H1 (cell line): ENCODE measurements at regions not wholly inside any gene's neighbourhood (a gene's known extent, or its start where the extent isn't known, plus 50 kb on each side); places are given as distances from the start of the nearest gene placed in this dataset.

Experiments used
- CEBPB ChIP-seq: IDR thresholded peaks from 2 replicates; pipeline ENCODE4 v1.6.1; 2012; ENCODE audit warnings: low read depth, low read length
- EZH2 ChIP-seq: fragments of 200-600 bp; sonication (generic); IDR thresholded peaks from 2 replicates; pipeline ENCODE4 v1.7.1; 2012; ENCODE audit warnings: low read depth, mild to moderate bottlenecking, moderate library complexity, low read length, inconsistent platforms; ENCODE audit not compliant: severe bottlenecking
- KDM1A ChIP-seq: fragments of 200-600, 300-600 bp; sonication (generic); IDR thresholded peaks from 2 replicates; pipeline ENCODE4 v1.7.1; 2016; ENCODE audit warnings: mild to moderate bottlenecking, low read length, borderline replicate concordance
- MAX ChIP-seq: IDR thresholded peaks from 2 replicates; pipeline ENCODE4 v1.6.1; 2012; ENCODE audit warnings: inconsistent platforms
- POLR2A ChIP-seq, 2 experiments: IDR thresholded peaks; 1 replicate in 1 of 2; 2 replicates in 1 of 2; pipeline ENCODE4 v1.6.1; 2011; ENCODE audit warnings: low read depth in 2 of 2, low read length in 2 of 2, mild to moderate bottlenecking in 2 of 2; ENCODE audit errors: control extremely low read depth in 1 of 2
- SP1 ChIP-seq: IDR thresholded peaks from 2 replicates; pipeline ENCODE4 v1.6.1; 2011; ENCODE audit warnings: low read depth, low read length
- SP2 ChIP-seq: IDR thresholded peaks from 2 replicates; pipeline ENCODE4 v1.6.1; 2012; ENCODE audit warnings: mild to moderate bottlenecking, low read length, inconsistent platforms
- TAF1 ChIP-seq: IDR thresholded peaks from 2 replicates; pipeline ENCODE4 v1.6.1; 2011; ENCODE audit warnings: mild to moderate bottlenecking, low read depth, low read length
- ZNF274 ChIP-seq: IDR thresholded peaks from 2 replicates; pipeline ENCODE4 v1.7.0; 2012; ENCODE audit warnings: low read length, borderline replicate concordance; ENCODE audit errors: extremely low read depth
- TF ChIP-seq, protein P1 (sequence below), 3 experiments: IDR thresholded peaks; 1 replicate in 2 of 3; 2 replicates in 1 of 3; pipeline versions ENCODE4 v1.5.1 to v1.6.1; 2011; ENCODE audit warnings: low read length in 3 of 3, mild to moderate bottlenecking in 3 of 3, inconsistent platforms in 2 of 3, low read depth in 1 of 3, moderate library complexity in 1 of 3; ENCODE audit not compliant: insufficient read depth in 1 of 3; ENCODE audit errors: control extremely low read depth in 1 of 3

DNA sequence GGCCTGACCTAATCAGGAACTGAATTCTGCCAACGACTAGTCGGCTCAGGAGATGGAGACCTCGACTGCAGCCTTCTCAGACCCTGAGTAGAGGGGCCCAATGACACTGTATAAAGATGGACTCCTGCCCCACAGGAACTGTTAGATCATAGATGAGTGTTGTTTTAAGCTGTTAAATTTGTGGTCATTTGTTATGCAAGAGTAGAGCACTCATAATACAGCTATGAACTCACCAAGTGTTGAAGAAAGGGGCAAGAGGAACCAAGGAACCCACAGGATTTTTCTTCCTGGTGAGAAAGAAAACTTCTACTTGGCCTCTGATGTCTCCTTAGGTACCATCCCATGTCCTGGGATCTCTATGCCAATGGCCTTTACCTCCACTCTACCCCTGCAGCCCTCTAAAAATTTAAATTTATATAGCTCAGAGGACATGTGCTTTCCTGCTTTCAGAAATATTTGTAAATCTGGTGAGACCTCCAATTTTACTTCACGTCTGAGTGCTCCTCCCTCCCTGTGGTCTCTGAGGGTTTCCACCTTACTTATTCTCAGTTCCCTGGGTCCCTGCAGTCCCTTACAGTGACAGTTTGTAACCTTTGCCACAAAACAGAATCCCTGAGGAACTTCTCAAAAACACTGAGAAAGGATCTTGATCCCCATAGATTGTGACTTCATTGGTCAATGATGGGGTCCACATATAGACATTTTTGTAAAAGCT, 256.3 kb upstream of the ARHGAP20 start:
- TF ChIP-seq, protein P1, sequence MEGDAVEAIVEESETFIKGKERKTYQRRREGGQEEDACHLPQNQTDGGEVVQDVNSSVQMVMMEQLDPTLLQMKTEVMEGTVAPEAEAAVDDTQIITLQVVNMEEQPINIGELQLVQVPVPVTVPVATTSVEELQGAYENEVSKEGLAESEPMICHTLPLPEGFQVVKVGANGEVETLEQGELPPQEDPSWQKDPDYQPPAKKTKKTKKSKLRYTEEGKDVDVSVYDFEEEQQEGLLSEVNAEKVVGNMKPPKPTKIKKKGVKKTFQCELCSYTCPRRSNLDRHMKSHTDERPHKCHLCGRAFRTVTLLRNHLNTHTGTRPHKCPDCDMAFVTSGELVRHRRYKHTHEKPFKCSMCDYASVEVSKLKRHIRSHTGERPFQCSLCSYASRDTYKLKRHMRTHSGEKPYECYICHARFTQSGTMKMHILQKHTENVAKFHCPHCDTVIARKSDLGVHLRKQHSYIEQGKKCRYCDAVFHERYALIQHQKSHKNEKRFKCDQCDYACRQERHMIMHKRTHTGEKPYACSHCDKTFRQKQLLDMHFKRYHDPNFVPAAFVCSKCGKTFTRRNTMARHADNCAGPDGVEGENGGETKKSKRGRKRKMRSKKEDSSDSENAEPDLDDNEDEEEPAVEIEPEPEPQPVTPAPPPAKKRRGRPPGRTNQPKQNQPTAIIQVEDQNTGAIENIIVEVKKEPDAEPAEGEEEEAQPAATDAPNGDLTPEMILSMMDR (IDR thresholded peaks at IDR 0.05; ENCODE audit: control extremely low read depth in 1 of 3, insufficient read depth in 1 of 3, low read depth in 1 of 3, low read length in 3 of 3), result no peak
- TF ChIP-seq EZH2 (no peak), ZNF274 (no peak), POLR2A (IDR thresholded peaks at IDR 0.05; ENCODE audit: control extremely low read depth in 1 of 2, low read depth in 2 of 2, low read length in 2 of 2) (no peak), MAX (no peak), SP2 (no peak), TAF1 (no peak), CEBPB (no peak), SP1 (no peak), KDM1A (no peak)
